ENCODE measurements at regions not wholly inside any gene's neighbourhood (a gene's known extent, or its start where the extent isn't known, plus 50 kb on each side); places are given as distances from the start of the nearest gene placed in this dataset.

DNA sequence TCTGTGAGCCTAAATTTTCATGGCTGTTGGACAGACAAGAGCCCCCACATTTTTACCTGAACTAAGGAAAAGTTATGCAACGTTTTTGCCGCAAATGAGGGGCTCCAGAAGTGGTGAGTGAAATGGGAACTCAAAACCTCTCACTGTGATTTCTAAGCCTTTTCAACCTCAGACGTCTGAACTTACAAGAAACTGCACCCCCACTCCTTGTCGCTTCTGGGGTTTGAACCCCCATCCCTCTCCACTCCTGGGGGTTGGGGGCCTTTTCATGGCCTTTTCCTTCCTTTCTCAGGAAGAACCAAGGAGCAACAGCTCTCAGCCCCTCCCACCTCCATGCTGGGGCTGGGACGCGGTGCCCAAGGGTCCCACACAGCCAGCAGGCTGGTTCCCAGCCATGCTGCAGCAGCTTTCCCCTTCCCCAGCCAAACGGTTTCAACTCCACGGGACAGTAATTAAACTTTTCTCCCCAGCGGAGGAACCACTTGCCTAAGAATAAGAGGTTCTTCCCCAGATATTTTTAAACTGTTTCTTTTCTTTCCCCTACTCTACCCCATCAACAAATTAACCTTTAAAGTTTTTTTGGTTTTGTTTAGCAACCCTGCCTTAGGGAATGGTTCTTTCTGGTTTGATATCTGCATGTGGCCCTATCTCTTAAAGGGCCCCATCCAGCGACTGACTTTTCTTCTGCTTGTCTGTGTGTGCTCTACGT, 387.6 kb upstream of the CBLB start:
- H3K4me2 ChIP-seq (ENCODE audit: low read length) = peak overlapping the region; percentile 91
- no peak for TF ChIP-seq EZH2phosphoT487 (IDR thresholded peaks at IDR 0.05; ENCODE audit: low read depth)
- no peak for TF ChIP-seq CTCF (IDR thresholded peaks at IDR 0.05; ENCODE audit: low read depth, low read length)
- no peaks in the 10 kb centered on the region for H4K20me1 ChIP-seq (ENCODE audit: insufficient read depth, low read length)
- H3K9ac ChIP-seq (ENCODE audit: low read length) = peak overlapping the region; percentile 65
- H3K79me2 ChIP-seq (ENCODE audit: low read length) = no peaks in the 10 kb centered on the region
- peak overlapping the region; percentile 64 for H3K27ac ChIP-seq (ENCODE audit: low read length)
- peak overlapping the region; percentile 50; the same call in 1 of the 2 replicates for H2AFZ ChIP-seq (ENCODE audit: low read depth, low read length)
- H3K4me1 ChIP-seq (ENCODE audit: low read length) = peaks cover 29% of the 10 kb centered on the region
- no peaks in the 10 kb centered on the region for H3K9me3 ChIP-seq (ENCODE audit: insufficient read depth, low read length)
- H3K4me3 ChIP-seq (ENCODE audit: low read length) = peak overlapping the region; percentile 78
- peaks cover under 1% of the 10 kb centered on the region for H3K36me3 ChIP-seq (replicated peaks; ENCODE audit: low read depth, low read length)
- H3K27me3 ChIP-seq (ENCODE audit: low read depth, low read length) = no peaks in the 10 kb centered on the region

DNA sequence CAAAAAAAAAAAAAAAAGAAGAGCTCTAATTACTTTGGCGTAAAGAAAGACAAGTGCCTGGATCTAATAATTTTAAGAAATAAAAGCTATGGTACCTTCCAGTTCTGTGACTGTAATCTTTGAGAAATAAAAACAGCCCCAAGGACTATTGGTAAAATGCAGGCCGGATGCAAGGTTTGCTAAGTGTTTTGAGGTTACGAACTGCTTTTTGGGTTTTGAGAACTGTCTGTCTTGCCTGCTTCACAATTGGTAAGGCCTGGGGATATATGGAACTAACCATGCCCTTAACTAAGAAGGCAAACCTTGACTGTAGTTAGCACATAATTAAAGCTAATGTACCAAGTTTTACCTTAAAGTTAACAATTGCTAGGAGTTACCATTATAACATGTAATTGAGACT, 388.4 kb upstream of the CBLB start:
- Histone ChIP-seq H3K9me3 (ENCODE audit: insufficient read depth, low read length) (no peaks in the 10 kb centered on the region), H2AFZ (ENCODE audit: low read depth, low read length) (no peak overlapping the region), H3K79me2 (ENCODE audit: low read length) (no peaks in the 10 kb centered on the region), H3K36me3 (replicated peaks; ENCODE audit: low read depth, low read length) (no peaks in the 10 kb centered on the region), H3K4me3 (ENCODE audit: low read length) (no peak overlapping the region; the same call in 1 of the 2 replicates), H3K4me2 (ENCODE audit: low read length) (peak overlapping the region; percentile 91), H3K4me1 (ENCODE audit: low read length) (peaks cover 29% of the 10 kb centered on the region), H3K27ac (ENCODE audit: low read length) (no peak overlapping the region), H3K9ac (ENCODE audit: low read length) (no peak overlapping the region), H3K27me3 (ENCODE audit: low read depth, low read length) (no peaks in the 10 kb centered on the region), H4K20me1 (ENCODE audit: insufficient read depth, low read length) (no peaks in the 10 kb centered on the region)
- TF ChIP-seq CTCF (IDR thresholded peaks at IDR 0.05; ENCODE audit: low read depth, low read length) (no peak), EZH2phosphoT487 (IDR thresholded peaks at IDR 0.05; ENCODE audit: low read depth) (no peak)

- H3K36me3 ChIP-seq (replicated peaks; ENCODE audit: low read depth, low read length) = no peaks in the 10 kb centered on the region
- no peak overlapping the region for H3K9ac ChIP-seq (ENCODE audit: low read length)
- H3K4me3 ChIP-seq (ENCODE audit: low read length) = no peak overlapping the region
- no peaks in the 10 kb centered on the region for H3K9me3 ChIP-seq (ENCODE audit: insufficient read depth, low read length)
- no peak overlapping the region for H3K27ac ChIP-seq (ENCODE audit: low read length)
- no peaks in the 10 kb centered on the region for H3K27me3 ChIP-seq (ENCODE audit: low read depth, low read length)
- H2AFZ ChIP-seq (ENCODE audit: low read depth, low read length) = no peak overlapping the region
- H3K79me2 ChIP-seq (ENCODE audit: low read length) = no peaks in the 10 kb centered on the region
- no peak overlapping the region for H3K4me2 ChIP-seq (ENCODE audit: low read length)
- H3K4me1 ChIP-seq (ENCODE audit: low read length) = peaks cover 10% of the 10 kb centered on the region
- no peaks in the 10 kb centered on the region for H4K20me1 ChIP-seq (ENCODE audit: insufficient read depth, low read length)
- no peak for TF ChIP-seq CTCF (IDR thresholded peaks at IDR 0.05; ENCODE audit: low read depth, low read length)
- no peak for TF ChIP-seq EZH2phosphoT487 (IDR thresholded peaks at IDR 0.05; ENCODE audit: low read depth)
Measured at GRCh38 chr3:106261396-106261795, 392.6 kb upstream of the CBLB start.

- H3K79me2 ChIP-seq (ENCODE audit: low read length) = no peaks in the 10 kb centered on the region
- H2AFZ ChIP-seq (ENCODE audit: low read depth, low read length) = no peak overlapping the region
- H3K36me3 ChIP-seq (replicated peaks; ENCODE audit: low read depth, low read length) = no peaks in the 10 kb centered on the region
- peaks cover 3% of the 10 kb centered on the region for H3K4me1 ChIP-seq (ENCODE audit: low read length)
- H3K9ac ChIP-seq (ENCODE audit: low read length) = no peak overlapping the region
- H3K27ac ChIP-seq (ENCODE audit: low read length) = no peak overlapping the region
- no peaks in the 10 kb centered on the region for H4K20me1 ChIP-seq (ENCODE audit: insufficient read depth, low read length)
- no peak overlapping the region for H3K4me2 ChIP-seq (ENCODE audit: low read length)
- no peaks in the 10 kb centered on the region for H3K9me3 ChIP-seq (ENCODE audit: insufficient read depth, low read length)
- TF ChIP-seq EZH2phosphoT487 (IDR thresholded peaks at IDR 0.05; ENCODE audit: low read depth) (no peak), CTCF (IDR thresholded peaks at IDR 0.05; ENCODE audit: low read depth, low read length) (no peak)
- H3K27me3 ChIP-seq (ENCODE audit: low read depth, low read length) = no peaks in the 10 kb centered on the region
- no peak overlapping the region for H3K4me3 ChIP-seq (ENCODE audit: low read length)
Measured at GRCh38 chr3:106261915-106262683, 393.3 kb upstream of the CBLB start.
